IMR-90 (cell line): ENCODE measurements at regions not wholly inside any gene's neighbourhood (a gene's known extent, or its start where the extent isn't known, plus 50 kb on each side); places are given as distances from the start of the nearest gene placed in this dataset.

Source experiments
- ATAC-seq: fragments of 200-7000 bp; cut with Tn5 transposase; 2 replicates; pipeline ENCODE4 v1.9.1; 2020; ENCODE audit warnings: low read depth, mild to moderate bottlenecking, moderate library complexity
- BruUV-seq: library from RNA; stranded (reverse); fragments of 400-500 nt; replicated peaks from 2 replicates; lab custom pipeline; 2021; lab: Mats Ljungman, UMichigan
- CTCF ChIA-PET: fragments of 300-600 bp; formaldehyde crosslinking; extraction: SDS; loops from one replicate; lab custom pipeline; 2021; ENCODE audit warnings: antibody characterized with exemption; lab: Yijun Ruan, JAX
- POLR2A ChIA-PET: fragments of 300-600 bp; sonication (Branson Sonifier 250); formaldehyde crosslinking; loops from one replicate; lab custom pipeline; 2022; ENCODE audit warnings: antibody characterized with exemption; ENCODE audit not compliant: unreplicated experiment; lab: Charles Lee
- DNase-seq: peaks from one replicate; pipeline ENCODE4 v3.0.0; 2013
- H2AFZ ChIP-seq: replicated peaks from 2 replicates; pipeline ENCODE3; 2013; ENCODE audit warnings: low read length, mild to moderate bottlenecking; ENCODE audit not compliant: poor library complexity
- H2AK5ac ChIP-seq: 2 replicates; pipeline ENCODE4 v1.6.1; 2013; ENCODE audit warnings: low read depth, low read length, inconsistent platforms
- H2AK9ac ChIP-seq: replicated peaks from 2 replicates; pipeline ENCODE3; 2013; ENCODE audit warnings: mild to moderate bottlenecking, low read depth, low read length, moderate library complexity; ENCODE audit not compliant: poor library complexity
- H2BK120ac ChIP-seq: 2 replicates; pipeline ENCODE4 v1.6.1; 2013; ENCODE audit warnings: low read depth, low read length, inconsistent platforms
- H2BK15ac ChIP-seq: 3 replicates; pipeline ENCODE4 v1.6.1; 2013; ENCODE audit warnings: low read depth, low read length, inconsistent platforms
- H2BK20ac ChIP-seq: 2 replicates; pipeline ENCODE4 v1.6.1; 2013; ENCODE audit warnings: low read depth, mild to moderate bottlenecking, inconsistent platforms, low read length, moderate library complexity
- H2BK5ac ChIP-seq: 2 replicates; pipeline ENCODE4 v1.6.1; 2013; ENCODE audit warnings: mild to moderate bottlenecking, low read depth, low read length, inconsistent platforms; ENCODE audit not compliant: poor library complexity, severe bottlenecking
- H3K14ac ChIP-seq: replicated peaks from 2 replicates; pipeline ENCODE4 v1.6.1; 2013; ENCODE audit warnings: low read depth, low read length, inconsistent platforms
- H3K18ac ChIP-seq: 2 replicates; pipeline ENCODE4 v1.6.1; 2013; ENCODE audit warnings: low read depth, low read length, control low read depth
- H3K23ac ChIP-seq: 2 replicates; pipeline ENCODE4 v1.6.1; 2013; ENCODE audit warnings: low read depth, low read length, inconsistent platforms
- H3K27ac ChIP-seq: 2 replicates; pipeline ENCODE4 v1.5.1; 2013; ENCODE audit warnings: mild to moderate bottlenecking, control low read depth, low read length; ENCODE audit not compliant: insufficient read depth
- H3K27me3 ChIP-seq: 2 replicates; pipeline ENCODE4 v1.6.1; 2013; ENCODE audit warnings: low read length; ENCODE audit not compliant: control insufficient read depth, insufficient read depth
- H3K36me3 ChIP-seq: 2 replicates; pipeline ENCODE4 v1.6.1; 2013; ENCODE audit warnings: low read length, mixed read lengths; ENCODE audit not compliant: control insufficient read depth, insufficient read depth
- H3K4ac ChIP-seq: 2 replicates; pipeline ENCODE4 v1.6.1; 2013; ENCODE audit warnings: low read depth, low read length, inconsistent platforms
- H3K4me1 ChIP-seq: 2 replicates; pipeline ENCODE4 v1.6.1; 2013; ENCODE audit warnings: low read length, mixed read lengths; ENCODE audit not compliant: control insufficient read depth, insufficient read depth
- H3K4me2 ChIP-seq: 2 replicates; pipeline ENCODE4 v1.6.1; 2013; ENCODE audit warnings: low read depth, mild to moderate bottlenecking, control low read depth, low read length, moderate library complexity
- H3K4me3 ChIP-seq: 2 replicates; pipeline ENCODE4 v1.5.1; 2013; ENCODE audit warnings: low read depth, mild to moderate bottlenecking, control low read depth, low read length, moderate library complexity; ENCODE audit not compliant: insufficient read depth
- H3K56ac ChIP-seq: 2 replicates; pipeline ENCODE4 v1.6.1; 2013; ENCODE audit warnings: low read length, inconsistent platforms; ENCODE audit not compliant: insufficient read depth; ENCODE audit errors: extremely low read depth
- H3K79me1 ChIP-seq, 2 experiments: 2 replicates each; pipeline ENCODE4 v1.6.1; 2013; ENCODE audit warnings: low read length in 2 of 2, inconsistent platforms in 1 of 2, low read depth in 1 of 2
- H3K9ac ChIP-seq: 2 replicates; pipeline ENCODE4 v1.6.1; 2013; ENCODE audit warnings: low read depth, low read length, control low read depth
- H3K9me1 ChIP-seq: 2 replicates; pipeline ENCODE4 v1.6.1; 2013; ENCODE audit warnings: low read length, inconsistent platforms; ENCODE audit not compliant: insufficient read depth
- H3K9me3 ChIP-seq: 2 replicates; pipeline ENCODE4 v1.6.1; 2013; ENCODE audit warnings: low read length; ENCODE audit not compliant: control insufficient read depth, insufficient read depth
- H4K20me1 ChIP-seq: 2 replicates; pipeline ENCODE4 v1.6.1; 2013; ENCODE audit warnings: low read length, inconsistent platforms; ENCODE audit not compliant: insufficient read depth
- H4K5ac ChIP-seq: 2 replicates; pipeline ENCODE4 v1.6.1; 2013; ENCODE audit warnings: mild to moderate bottlenecking, low read depth, low read length, control low read depth
- H4K8ac ChIP-seq, 2 experiments: 2 replicates each; pipeline ENCODE4 v1.6.1; 2013; ENCODE audit warnings: low read depth in 2 of 2, low read length in 2 of 2, control low read depth in 1 of 2, inconsistent platforms in 1 of 2
- H4K91ac ChIP-seq: 2 replicates; pipeline ENCODE4 v1.6.1; 2013; ENCODE audit warnings: low read depth, low read length, inconsistent platforms; ENCODE audit not compliant: insufficient read depth
- CHD1 ChIP-seq: IDR thresholded peaks from 2 replicates; pipeline ENCODE4 v1.6.1; 2012; ENCODE audit warnings: low read depth, low read length, improper control_type of control experiment
- ELK1 ChIP-seq: fragments of 150-350 bp; IDR thresholded peaks from 2 replicates; pipeline ENCODE4 v1.6.1; 2016; ENCODE audit warnings: low read depth, mild to moderate bottlenecking, low read length, moderate library complexity, borderline replicate concordance
- MXI1 ChIP-seq: IDR thresholded peaks from 2 replicates; pipeline ENCODE4 v1.6.1; 2012; ENCODE audit warnings: low read depth, mild to moderate bottlenecking, low read length, moderate library complexity, borderline replicate concordance
- POLR2A ChIP-seq: IDR thresholded peaks from 2 replicates; pipeline ENCODE4 v1.6.1; 2012; ENCODE audit warnings: mild to moderate bottlenecking, low read depth, low read length
- WGBS, 2 experiments: methylation state at CpG; one replicate each; pipeline versions ENCODE4 v1.1.5 to v1.1.7; 2013; ENCODE audit warnings: missing lambda C conversion rate in 2 of 2; ENCODE audit not compliant: insufficient read length in 1 of 2; ENCODE audit errors: extremely low coverage in 2 of 2; 5-methylcytosine and 5-hydroxymethylcytosine counted together
- dilution Hi-C: fragments of 300-500 bp; cut with HindIII; formaldehyde crosslinking; loops from one replicate; pipeline ENCODE4 v1.14.3; 2018; ENCODE audit warnings: low sequenced_read_pairs; ENCODE audit not compliant: unreplicated experiment
- in situ Hi-C: fragments of 300-500 bp; cut with MboI; formaldehyde crosslinking; loops from 3 replicates; pipeline ENCODE4 v1.14.3; 2019; ENCODE audit warnings: low sequenced_read_pairs, inconsistent platforms, mixed read lengths
- intact Hi-C: fragments of 100-400 bp; cut with micrococcal nuclease; formaldehyde crosslinking; loops from 2 replicates; pipeline ENCODE4 v1.10.0; 2022

GRCh38 chr11:103585401-103585800 lies 451.0 kb upstream of the DDI1 start:
- dilution Hi-C loops, result no loop called here
- Histone ChIP-seq H4K5ac (no peak overlapping the region), H4K91ac (no peak overlapping the region), H3K18ac (no peak overlapping the region), H3K4ac (no peak overlapping the region), H3K27ac (no peak overlapping the region), H3K4me1 (peaks cover 4% of the 10 kb centered on the region; the same call in 1 of the 2 replicates), H3K36me3 (no peaks in the 10 kb centered on the region), H3K9ac (no peak overlapping the region), H3K14ac (no peak overlapping the region), H3K27me3 (no peaks in the 10 kb centered on the region), H3K56ac (no peak overlapping the region), H2AK9ac (no peak overlapping the region), H2BK15ac (no peak overlapping the region), H2AK5ac (no peak overlapping the region), H3K9me3 (no peaks in the 10 kb centered on the region), H3K4me3 (no peak overlapping the region), H4K8ac (no peak overlapping the region), H2BK5ac (no peak overlapping the region), H3K23ac (no peak overlapping the region), H3K4me2 (no peak overlapping the region), H2AFZ (no peak overlapping the region), H3K79me1 (no peaks in the 10 kb centered on the region), H2BK120ac (no peak overlapping the region), H3K9me1 (peaks cover 5% of the 10 kb centered on the region), H4K20me1 (no peaks in the 10 kb centered on the region), H2BK20ac (no peak overlapping the region)
- intact Hi-C loops, result no loop called here
- ChIA-PET CTCF (interaction anchor here (0.9 kb wide), 1 partner anchor 15 kb away, joined by 3 read pairs; no protein-coding TSS in a partner anchor), POLR2A (no interaction called here)
- no TSS peak for BruUV-seq
- ATAC-seq (no peak), DNase-seq (no peak)
- no peak for TF ChIP-seq CHD1
- no peak for TF ChIP-seq POLR2A
- no peak for TF ChIP-seq ELK1
- TF ChIP-seq MXI1, result no peak
- no CpG with 5 or more reads among the region's 2 CpGs for WGBS, 2 experiments
- in situ Hi-C loops, result no loop called here
